WTC11 (cell line): ENCODE measurements at regions not wholly inside any gene's neighbourhood (a gene's known extent, or its start where the extent isn't known, plus 50 kb on each side); places are given as distances from the start of the nearest gene placed in this dataset.

Experiments used
- ATAC-seq: fragments of 200-7000 bp; cut with Tn5 transposase; 2 replicates; pipeline ENCODE4 v1.10.0; 2021; ENCODE audit warnings: mild to moderate bottlenecking, moderate library complexity
- CTCF ChIA-PET: fragments of 300-600 bp; sonication (Branson Sonifier 250); formaldehyde crosslinking; loops from one replicate; lab custom pipeline; 2021; ENCODE audit warnings: antibody characterized with exemption; lab: Charles Lee
- POLR2A ChIA-PET: fragments of 350-600 bp; sonication (Branson Sonifier 250); formaldehyde crosslinking; loops from one replicate; lab custom pipeline; 2021; ENCODE audit warnings: antibody characterized with exemption; lab: Charles Lee
- DNase-seq: peaks from one replicate; pipeline ENCODE4 v3.0.0; 2021; ENCODE audit warnings: low spot score
- H3K27ac Mint-ChIP-seq: 2 replicates; pipeline ENCODE4 v1.8.0; 2021; ENCODE audit warnings: mixed read lengths
- H3K27me3 Mint-ChIP-seq: 2 replicates; pipeline ENCODE4 v1.8.0; 2021; ENCODE audit warnings: low read depth, mild to moderate bottlenecking, moderate library complexity, mixed read lengths
- H3K36me3 Mint-ChIP-seq: 2 replicates; pipeline ENCODE4 v1.8.0; 2021; ENCODE audit warnings: mixed read lengths
- H3K4me1 Mint-ChIP-seq: 2 replicates; pipeline ENCODE4 v1.8.0; 2022; ENCODE audit warnings: mixed read lengths
- H3K4me3 Mint-ChIP-seq: 2 replicates; pipeline ENCODE4 v1.8.0; 2021; ENCODE audit warnings: mild to moderate bottlenecking, moderate library complexity, mixed read lengths
- H3K9me3 Mint-ChIP-seq: 2 replicates; pipeline ENCODE4 v1.8.0; 2021; ENCODE audit warnings: mixed read lengths
- ATF6 ChIP-seq: sonication (generic); formaldehyde crosslinking; IDR thresholded peaks from 2 replicates; pipeline ENCODE4 v1.8.1; 2023; ENCODE audit warnings: mild to moderate bottlenecking, missing genetic modification reagents
- CREM ChIP-seq: sonication (generic); formaldehyde crosslinking; IDR thresholded peaks from 2 replicates; pipeline ENCODE4 v1.8.1; 2022; ENCODE audit warnings: mild to moderate bottlenecking, missing genetic modification reagents, moderate library complexity
- ELF4 ChIP-seq: sonication (generic); formaldehyde crosslinking; IDR thresholded peaks from 2 replicates; pipeline ENCODE4 v1.8.1; 2022; ENCODE audit warnings: low read depth, mild to moderate bottlenecking, moderate library complexity, missing genetic modification reagents
- FOXP1 ChIP-seq: sonication (generic); formaldehyde crosslinking; IDR thresholded peaks from 2 replicates; pipeline ENCODE4 v1.8.0; 2022; ENCODE audit warnings: missing genetic modification reagents, mild to moderate bottlenecking, moderate library complexity, borderline replicate concordance
- GABPB1 ChIP-seq: sonication (generic); formaldehyde crosslinking; IDR thresholded peaks from 2 replicates; pipeline ENCODE4 v1.8.1; 2023; ENCODE audit warnings: mild to moderate bottlenecking, missing genetic modification reagents
- HMGA2 ChIP-seq: fragments of 250-450 bp; sonication (Bioruptor Pico); IDR thresholded peaks from 2 replicates; pipeline ENCODE4 v1.4.0; 2021; ENCODE audit warnings: mild to moderate bottlenecking, moderate library complexity
- NR2C2 ChIP-seq: sonication (generic); formaldehyde crosslinking; IDR thresholded peaks from 2 replicates; pipeline ENCODE4 v1.8.0; 2022; ENCODE audit warnings: mild to moderate bottlenecking, missing genetic modification reagents
- NR3C1 ChIP-seq: sonication (generic); formaldehyde crosslinking; conservative IDR thresholded peaks from 2 replicates; pipeline ENCODE4 v1.8.1; 2023; ENCODE audit warnings: low read depth, mild to moderate bottlenecking, missing genetic modification reagents
- PRRX2 ChIP-seq: fragments of 250-450 bp; sonication (Bioruptor Pico); IDR thresholded peaks from 2 replicates; pipeline ENCODE4 v1.8.0; 2021; ENCODE audit warnings: mild to moderate bottlenecking
- STAT6 ChIP-seq: sonication (generic); formaldehyde crosslinking; conservative IDR thresholded peaks from 2 replicates; pipeline ENCODE4 v1.8.1; 2023; ENCODE audit warnings: mild to moderate bottlenecking, low read depth, missing genetic modification reagents, moderate library complexity
- ZBTB21 ChIP-seq: sonication (generic); formaldehyde crosslinking; IDR thresholded peaks from 2 replicates; pipeline ENCODE4 v1.8.1; 2023; ENCODE audit warnings: mild to moderate bottlenecking, missing genetic modification reagents, borderline replicate concordance
- ZNF121 ChIP-seq: sonication (generic); formaldehyde crosslinking; IDR thresholded peaks from 2 replicates; pipeline ENCODE4 v1.8.0; 2023; ENCODE audit warnings: missing genetic modification reagents
- ZNF423 ChIP-seq: fragments of 250-450 bp; sonication (Bioruptor Pico); IDR thresholded peaks from 2 replicates; pipeline ENCODE4 v2.1.2; 2022; ENCODE audit warnings: mild to moderate bottlenecking, moderate library complexity
- ZNF425 ChIP-seq: fragments of 250-450 bp; sonication (Bioruptor Pico); conservative IDR thresholded peaks from 2 replicates; pipeline ENCODE4 v1.9.0; 2021; ENCODE audit warnings: mild to moderate bottlenecking
- ZNF512 ChIP-seq: sonication (generic); formaldehyde crosslinking; IDR thresholded peaks from 2 replicates; pipeline ENCODE4 v1.8.1; 2022; ENCODE audit warnings: missing genetic modification reagents, borderline replicate concordance
- ZNF671 ChIP-seq: fragments of 250-450 bp; sonication (Bioruptor Pico); IDR thresholded peaks from 2 replicates; pipeline ENCODE4 v1.8.0; 2021; ENCODE audit warnings: mild to moderate bottlenecking
- TF ChIP-seq, protein P1 (sequence below): sonication (generic); formaldehyde crosslinking; IDR thresholded peaks from 2 replicates; pipeline ENCODE4 v1.8.1; 2022; ENCODE audit warnings: mild to moderate bottlenecking, missing genetic modification reagents, moderate library complexity, borderline replicate concordance
- TF ChIP-seq, protein P2 (sequence below): sonication (generic); formaldehyde crosslinking; conservative IDR thresholded peaks from 2 replicates; pipeline ENCODE4 v1.8.1; 2022; ENCODE audit warnings: mild to moderate bottlenecking, missing genetic modification reagents

DNA sequence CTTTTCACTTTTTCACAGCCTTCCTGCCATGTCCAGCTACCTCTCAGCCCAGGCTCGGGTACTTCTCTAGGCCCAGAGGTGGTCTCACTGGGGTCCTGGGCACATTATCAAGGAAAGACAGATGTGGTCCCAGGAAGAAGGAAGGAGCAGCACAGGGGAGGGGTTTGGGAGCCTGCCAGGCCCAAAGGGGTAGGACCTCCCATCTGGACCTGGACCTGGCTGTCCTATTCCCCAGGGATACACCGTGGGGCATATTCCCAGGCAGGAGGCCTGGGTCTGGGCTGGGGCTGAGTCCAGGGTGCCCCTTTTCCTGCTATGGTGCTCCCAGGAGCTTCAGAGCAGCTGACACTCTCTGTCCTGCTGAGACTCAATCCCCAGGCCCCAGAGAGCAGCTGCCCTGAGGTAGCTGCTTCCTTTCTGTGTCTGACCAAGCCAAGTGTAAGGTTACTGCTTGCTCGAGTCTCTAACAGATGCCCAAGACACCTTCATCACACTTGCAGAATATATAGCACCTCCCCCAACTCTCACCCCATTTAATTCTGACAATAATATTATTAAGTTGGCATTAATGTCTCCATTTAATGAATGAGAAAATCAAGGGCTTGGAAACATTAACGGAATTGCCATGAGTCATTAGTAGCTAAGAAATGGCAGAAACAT is 232.0 kb downstream of the BUD13 start:
- TF ChIP-seq, protein P1, sequence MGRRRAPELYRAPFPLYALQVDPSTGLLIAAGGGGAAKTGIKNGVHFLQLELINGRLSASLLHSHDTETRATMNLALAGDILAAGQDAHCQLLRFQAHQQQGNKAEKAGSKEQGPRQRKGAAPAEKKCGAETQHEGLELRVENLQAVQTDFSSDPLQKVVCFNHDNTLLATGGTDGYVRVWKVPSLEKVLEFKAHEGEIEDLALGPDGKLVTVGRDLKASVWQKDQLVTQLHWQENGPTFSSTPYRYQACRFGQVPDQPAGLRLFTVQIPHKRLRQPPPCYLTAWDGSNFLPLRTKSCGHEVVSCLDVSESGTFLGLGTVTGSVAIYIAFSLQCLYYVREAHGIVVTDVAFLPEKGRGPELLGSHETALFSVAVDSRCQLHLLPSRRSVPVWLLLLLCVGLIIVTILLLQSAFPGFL, result no peak
- TF ChIP-seq ATF6 (CRISPR knock-in tag) (no peak), ZNF671 (CRISPR knock-in tag) (no peak), ZBTB21 (CRISPR knock-in tag) (no peak), PRRX2 (CRISPR knock-in tag) (no peak), STAT6 (CRISPR knock-in tag) (no peak), ZNF425 (CRISPR knock-in tag) (no peak), ZNF423 (CRISPR knock-in tag) (no peak), HMGA2 (CRISPR knock-in tag) (no peak), ELF4 (CRISPR knock-in tag) (no peak), CREM (no peak), ZNF512 (no peak), FOXP1 (CRISPR knock-in tag) (no peak), GABPB1 (CRISPR knock-in tag) (no peak), NR3C1 (CRISPR knock-in tag) (no peak), ZNF121 (no peak), NR2C2 (no peak)
- TF ChIP-seq, protein P2, sequence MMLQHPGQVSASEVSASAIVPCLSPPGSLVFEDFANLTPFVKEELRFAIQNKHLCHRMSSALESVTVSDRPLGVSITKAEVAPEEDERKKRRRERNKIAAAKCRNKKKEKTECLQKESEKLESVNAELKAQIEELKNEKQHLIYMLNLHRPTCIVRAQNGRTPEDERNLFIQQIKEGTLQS, result no peak
- DNase-seq (no peak), ATAC-seq (no peak)
- Mint-ChIP-seq H3K4me3 (no peak overlapping the region), H3K36me3 (no peaks in the 10 kb centered on the region), H3K27me3 (peaks cover 8% of the 10 kb centered on the region; the same call in 1 of the 2 replicates), H3K4me1 (no peaks in the 10 kb centered on the region), H3K9me3 (peaks cover 7% of the 10 kb centered on the region), H3K27ac (no peak overlapping the region)
- CTCF ChIA-PET, result interaction anchor here (1.3 kb wide), 1 partner anchor 191 kb away, joined by 3 read pairs; no protein-coding TSS in a partner anchor
- POLR2A ChIA-PET, result no interaction called here
